ENCODE measurements at regions not wholly inside any gene's neighbourhood (a gene's known extent, or its start where the extent isn't known, plus 50 kb on each side); places are given as distances from the start of the nearest gene placed in this dataset.

GRCh38 chr18:10131460-10132395 is 217.9 kb downstream of the VAPA start:
- TF ChIP-seq EZH2phosphoT487 (IDR thresholded peaks at IDR 0.05; ENCODE audit: low read depth, severe bottlenecking, unreplicated experiment) (no peak), CTCF (IDR thresholded peaks at IDR 0.05; ENCODE audit: poor library complexity) (no peak), EZH2 (IDR thresholded peaks at IDR 0.05; ENCODE audit: borderline replicate concordance) (no peak)

Data from hepatocyte (in vitro differentiated cells).